PC-9 (cell line): ENCODE measurements at regions not wholly inside any gene's neighbourhood (a gene's known extent, or its start where the extent isn't known, plus 50 kb on each side); places are given as distances from the start of the nearest gene placed in this dataset.

ENCODE experiments used
- CTCF ChIP-seq: fragments of 200-600 bp; sonication (generic); conservative IDR thresholded peaks from 2 replicates; pipeline ENCODE4 v1.6.1; 2017; ENCODE audit warnings: mixed run types, antibody characterized with exemption, mild to moderate bottlenecking, moderate library complexity
- EZH2 ChIP-seq: fragments of 200-600 bp; sonication (generic); IDR thresholded peaks from 2 replicates; pipeline ENCODE4 v1.8.0; 2017; ENCODE audit warnings: antibody characterized with exemption, low read depth

GRCh38 chr18:39918847-39919246, 2036.2 kb upstream of the PIK3C3 start:
- no peak for TF ChIP-seq CTCF
- no peak for TF ChIP-seq EZH2
